Neural cell (in vitro differentiated cells): ENCODE measurements at regions not wholly inside any gene's neighbourhood (a gene's known extent, or its start where the extent isn't known, plus 50 kb on each side); places are given as distances from the start of the nearest gene placed in this dataset.

Experiments
- CTCF ChIP-seq: fragments of 450-650 bp; IDR thresholded peaks from 2 replicates; pipeline ENCODE4 v1.5.1; 2014; ENCODE audit warnings: antibody characterized with exemption, mild to moderate bottlenecking, moderate library complexity; ENCODE audit not compliant: poor library complexity, severe bottlenecking
- EP300 ChIP-seq: fragments of 450-650 bp; conservative IDR thresholded peaks from 2 replicates; pipeline ENCODE4 v1.6.1; 2014; ENCODE audit warnings: antibody characterized with exemption, mild to moderate bottlenecking, moderate library complexity; ENCODE audit not compliant: poor library complexity, severe bottlenecking
- EZH2 ChIP-seq: fragments of 200-600, 300-800 bp; shearing (Covaris generic), sonication (generic); IDR thresholded peaks from 2 replicates; pipeline ENCODE4 v1.6.1; 2014; ENCODE audit warnings: antibody characterized with exemption, low read length, borderline replicate concordance, mild to moderate bottlenecking; ENCODE audit not compliant: insufficient read depth, poor library complexity, severe bottlenecking
- POLR2AphosphoS5 ChIP-seq: IDR thresholded peaks from 2 replicates; pipeline ENCODE4 v1.6.1; 2012
- TAF1 ChIP-seq: IDR thresholded peaks from 2 replicates; pipeline ENCODE4 v1.6.1; 2012; ENCODE audit warnings: low read depth

GRCh38 chr20:48281501-48281900, 496.2 kb upstream of the SULF2 start:
- TF ChIP-seq EZH2 = no peak
- TF ChIP-seq TAF1 = no peak
- no peak for TF ChIP-seq CTCF
- TF ChIP-seq EP300 = no peak
- TF ChIP-seq POLR2AphosphoS5 = no peak
